ENCODE measurements at regions not wholly inside any gene's neighbourhood (a gene's known extent, or its start where the extent isn't known, plus 50 kb on each side); places are given as distances from the start of the nearest gene placed in this dataset.

DNA sequence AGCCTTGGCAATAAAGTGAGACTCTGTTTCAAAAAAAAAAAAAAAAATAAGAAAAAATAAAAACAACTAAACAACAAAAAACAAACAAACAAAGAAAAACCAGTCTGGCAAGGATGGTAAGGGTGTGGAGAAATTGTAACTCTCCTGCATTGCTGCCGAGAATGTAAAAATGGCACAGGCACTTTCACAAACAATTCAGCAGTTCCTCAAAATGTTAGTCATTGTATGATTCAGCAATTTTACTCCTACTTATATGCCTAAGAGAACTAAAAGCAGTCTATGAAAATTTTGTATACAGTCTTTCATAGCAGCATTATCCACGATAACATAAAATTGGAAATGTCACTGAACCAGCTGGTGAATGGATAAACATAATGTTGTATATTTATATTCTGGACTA is 280.4 kb downstream of the CDH9 start:
- H3K27ac ChIP-seq = no peak overlapping the region
- H3K36me3 ChIP-seq (replicated peaks) = no peaks in the 10 kb centered on the region
- no peaks in the 10 kb centered on the region for H3K27me3 ChIP-seq (replicated peaks)
- in situ Hi-C loops (cut with HindIII; ENCODE audit: low pct_ligation_motif_present, low sequenced_read_pairs) = no loop called here
- DNase-seq = no peak
- TF ChIP-seq, protein P1, sequence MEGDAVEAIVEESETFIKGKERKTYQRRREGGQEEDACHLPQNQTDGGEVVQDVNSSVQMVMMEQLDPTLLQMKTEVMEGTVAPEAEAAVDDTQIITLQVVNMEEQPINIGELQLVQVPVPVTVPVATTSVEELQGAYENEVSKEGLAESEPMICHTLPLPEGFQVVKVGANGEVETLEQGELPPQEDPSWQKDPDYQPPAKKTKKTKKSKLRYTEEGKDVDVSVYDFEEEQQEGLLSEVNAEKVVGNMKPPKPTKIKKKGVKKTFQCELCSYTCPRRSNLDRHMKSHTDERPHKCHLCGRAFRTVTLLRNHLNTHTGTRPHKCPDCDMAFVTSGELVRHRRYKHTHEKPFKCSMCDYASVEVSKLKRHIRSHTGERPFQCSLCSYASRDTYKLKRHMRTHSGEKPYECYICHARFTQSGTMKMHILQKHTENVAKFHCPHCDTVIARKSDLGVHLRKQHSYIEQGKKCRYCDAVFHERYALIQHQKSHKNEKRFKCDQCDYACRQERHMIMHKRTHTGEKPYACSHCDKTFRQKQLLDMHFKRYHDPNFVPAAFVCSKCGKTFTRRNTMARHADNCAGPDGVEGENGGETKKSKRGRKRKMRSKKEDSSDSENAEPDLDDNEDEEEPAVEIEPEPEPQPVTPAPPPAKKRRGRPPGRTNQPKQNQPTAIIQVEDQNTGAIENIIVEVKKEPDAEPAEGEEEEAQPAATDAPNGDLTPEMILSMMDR (IDR thresholded peaks at IDR 0.05; ENCODE audit: low read depth, low read length, missing control alignments) = no peak
- no peak overlapping the region for H3K4me3 ChIP-seq (ENCODE audit: low read depth, low read length)

DNA sequence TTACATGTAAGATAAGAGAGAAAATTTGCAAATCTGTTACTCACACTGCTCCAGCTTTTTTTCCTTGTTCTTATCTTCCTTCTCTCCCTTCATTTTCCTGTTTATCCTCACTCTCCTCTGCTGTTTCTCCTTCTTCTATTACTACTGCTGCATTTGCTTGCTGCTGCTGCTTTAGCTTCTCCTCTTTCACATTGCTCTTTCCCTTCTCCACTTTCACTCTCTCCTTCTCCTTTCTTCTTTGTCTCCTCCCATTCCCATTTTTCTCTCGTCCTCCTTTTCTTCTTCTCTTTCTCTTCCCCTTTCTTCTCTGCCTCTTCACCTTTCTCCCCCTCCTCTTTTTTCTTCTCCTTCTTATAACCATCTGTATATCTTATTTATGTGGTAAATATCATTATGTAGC is 288.6 kb downstream of the CDH9 start:
- no peaks in the 10 kb centered on the region for H3K36me3 ChIP-seq (replicated peaks)
- DNase-seq = no peak
- no peak overlapping the region for H3K27ac ChIP-seq
- TF ChIP-seq, protein P1 (IDR thresholded peaks at IDR 0.05; ENCODE audit: low read depth, low read length, missing control alignments) = no peak
- in situ Hi-C loops (cut with HindIII; ENCODE audit: low pct_ligation_motif_present, low sequenced_read_pairs) = no loop called here
- no peaks in the 10 kb centered on the region for H3K27me3 ChIP-seq (replicated peaks)
- H3K4me3 ChIP-seq (ENCODE audit: low read depth, low read length) = no peak overlapping the region

DNA sequence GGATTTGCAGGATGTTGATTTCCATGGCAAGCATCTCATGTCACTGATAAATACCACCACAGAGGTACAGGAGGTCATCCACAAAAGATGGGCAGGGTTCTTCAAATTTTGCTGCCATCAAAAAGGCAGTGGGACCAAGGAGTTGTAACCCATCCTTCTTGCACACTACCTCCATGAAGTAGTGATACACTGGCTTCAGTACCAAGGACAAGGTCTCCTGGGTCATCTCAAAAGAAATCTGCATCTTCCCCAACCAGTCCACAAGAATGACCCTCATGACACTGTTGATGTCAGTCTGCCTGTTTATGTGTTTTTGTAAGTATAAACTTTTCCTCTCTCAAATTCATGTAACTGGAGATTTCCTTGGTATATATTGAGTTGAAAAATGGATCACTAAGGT is 298.2 kb downstream of the CDH9 start:
- H3K36me3 ChIP-seq (replicated peaks) = no peaks in the 10 kb centered on the region
- TF ChIP-seq, protein P1 (IDR thresholded peaks at IDR 0.05; ENCODE audit: low read depth, low read length, missing control alignments) = no peak
- H3K27ac ChIP-seq = no peak overlapping the region
- no peaks in the 10 kb centered on the region for H3K27me3 ChIP-seq (replicated peaks)
- in situ Hi-C loops (cut with HindIII; ENCODE audit: low pct_ligation_motif_present, low sequenced_read_pairs) = no loop called here
- DNase-seq = no peak
- H3K4me3 ChIP-seq (ENCODE audit: low read depth, low read length) = no peak overlapping the region

DNA sequence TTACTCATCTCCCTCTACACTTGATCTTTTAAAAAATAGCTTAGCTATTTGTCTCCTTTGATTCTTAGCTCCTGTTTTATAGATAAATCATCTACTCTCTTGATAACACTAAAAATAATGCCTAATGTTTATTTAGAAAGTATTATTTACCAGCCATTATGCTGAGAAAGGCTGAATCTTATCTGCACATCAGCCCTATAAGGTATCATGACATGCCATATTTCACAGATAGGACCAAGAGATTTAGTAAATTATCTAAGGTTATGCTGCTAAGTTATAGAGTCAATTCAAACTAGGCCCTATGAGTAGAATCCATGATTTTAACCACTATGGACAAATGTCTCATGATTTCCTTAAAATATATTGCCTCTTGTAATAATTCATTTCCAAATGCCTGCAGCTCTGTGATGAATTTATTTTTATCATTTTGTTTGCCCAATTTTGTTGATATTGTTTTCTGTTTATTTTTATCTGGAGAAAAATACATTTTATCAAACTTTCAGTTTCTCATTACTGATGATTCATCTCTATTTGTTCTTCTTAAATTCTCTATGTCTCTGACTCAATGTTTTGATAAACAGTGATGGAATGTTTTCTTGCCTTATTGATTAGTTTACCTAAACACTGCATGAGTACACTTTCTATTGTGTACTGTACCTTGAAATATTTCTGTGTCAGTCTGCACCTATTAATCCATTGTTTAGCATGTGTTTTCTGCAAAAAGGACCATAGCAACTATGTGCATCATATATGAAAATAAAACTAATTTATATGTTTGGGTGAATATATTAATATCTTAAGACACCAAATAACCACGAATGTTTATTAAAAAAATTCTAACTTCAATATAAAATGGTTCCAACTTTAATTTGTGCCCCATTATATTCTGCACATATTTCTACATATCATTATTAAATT is 300.8 kb downstream of the CDH9 start:
- Histone ChIP-seq H3K4me3 (ENCODE audit: low read depth, low read length) (no peak overlapping the region), H3K27me3 (replicated peaks) (no peaks in the 10 kb centered on the region), H3K27ac (no peak overlapping the region), H3K36me3 (replicated peaks) (no peaks in the 10 kb centered on the region)
- in situ Hi-C loops (cut with HindIII; ENCODE audit: low pct_ligation_motif_present, low sequenced_read_pairs) = no loop called here
- DNase-seq = no peak
- TF ChIP-seq, protein P1 (IDR thresholded peaks at IDR 0.05; ENCODE audit: low read depth, low read length, missing control alignments) = no peak

DNA sequence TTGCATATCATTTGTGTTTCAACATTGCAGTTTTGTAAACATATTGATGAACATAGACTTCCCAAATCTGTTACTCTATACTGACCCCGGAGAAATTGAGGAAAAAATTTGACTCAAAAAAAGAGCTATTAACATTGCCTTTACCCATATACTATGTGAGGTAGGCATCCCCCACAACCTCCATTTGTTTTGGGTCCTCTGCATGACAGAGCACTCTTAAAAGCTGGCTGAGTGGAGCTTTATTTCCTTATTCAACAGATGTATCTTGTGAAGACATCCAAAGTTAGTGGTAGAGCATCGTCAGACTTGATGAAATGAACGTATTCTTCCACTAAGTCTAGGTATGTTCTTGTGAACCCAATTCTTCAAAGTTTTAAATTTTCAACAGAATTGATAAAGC is 310.5 kb downstream of the CDH9 start:
- TF ChIP-seq, protein P1 (IDR thresholded peaks at IDR 0.05; ENCODE audit: low read depth, low read length, missing control alignments) = no peak
- no peak for DNase-seq
- H3K27me3 ChIP-seq (replicated peaks) = no peaks in the 10 kb centered on the region
- no peaks in the 10 kb centered on the region for H3K36me3 ChIP-seq (replicated peaks)
- in situ Hi-C loops (cut with HindIII; ENCODE audit: low pct_ligation_motif_present, low sequenced_read_pairs) = no loop called here
- H3K4me3 ChIP-seq (ENCODE audit: low read depth, low read length) = no peak overlapping the region
- no peak overlapping the region for H3K27ac ChIP-seq

Measured in brain microvascular endothelial cell (primary cell).